ENCODE measurements at regions not wholly inside any gene's neighbourhood (a gene's known extent, or its start where the extent isn't known, plus 50 kb on each side); places are given as distances from the start of the nearest gene placed in this dataset.

- TF ChIP-seq GATA2 (IDR thresholded peaks at IDR 0.05; ENCODE audit: low read depth, low read length) = no peak
- TF ChIP-seq GATA3 (IDR thresholded peaks at IDR 0.05; ENCODE audit: low read depth, low read length) = no peak
These were observed 131.9 kb downstream of the C16orf95 start for GRCh38 chr16:87185308-87185707.
